T follicular helper cell (primary cell): ENCODE measurements at regions not wholly inside any gene's neighbourhood (a gene's known extent, or its start where the extent isn't known, plus 50 kb on each side); places are given as distances from the start of the nearest gene placed in this dataset.

ENCODE experiments used
- DNase-seq: peaks from one replicate; pipeline ENCODE4 v3.0.0-alpha.2; 2020; ENCODE audit warnings: low read depth

GRCh38 chr13:48761256-48761655, 107.5 kb downstream of the CYSLTR2 start:
- DNase-seq: no peak

- peak; percentile 77 for DNase-seq
These were observed 115.5 kb downstream of the CYSLTR2 start for GRCh38 chr13:48769107-48769704.

- DNase-seq: no peak
These were observed 116.6 kb downstream of the CYSLTR2 start for GRCh38 chr13:48770372-48770771.

GRCh38 chr13:48772908-48773307, 119.2 kb downstream of the CYSLTR2 start:
- DNase-seq: no peak

- no peak for DNase-seq
These were observed 120.0 kb downstream of the CYSLTR2 start for GRCh38 chr13:48773531-48774275.

- DNase-seq: no peak
These were observed 121.6 kb downstream of the CYSLTR2 start for GRCh38 chr13:48775285-48775684.

GRCh38 chr13:48775804-48776203, 122.1 kb downstream of the CYSLTR2 start:
- DNase-seq: no peak

- no peak for DNase-seq
These were observed 122.7 kb downstream of the CYSLTR2 start for GRCh38 chr13:48776401-48776800.

- DNase-seq: no peak
These were observed 124.9 kb downstream of the CYSLTR2 start for GRCh38 chr13:48778610-48779009.

GRCh38 chr13:48780713-48781341, 127.1 kb downstream of the CYSLTR2 start:
- DNase-seq: no peak

GRCh38 chr13:48782429-48782840, 128.7 kb downstream of the CYSLTR2 start:
- DNase-seq: no peak

GRCh38 chr13:48783181-48783630, 129.5 kb downstream of the CYSLTR2 start:
- no peak for DNase-seq

- no peak for DNase-seq
These were observed 130.0 kb downstream of the CYSLTR2 start for GRCh38 chr13:48783695-48784230.

GRCh38 chr13:48784916-48785548, 131.3 kb downstream of the CYSLTR2 start:
- no peak for DNase-seq

GRCh38 chr13:48790199-48790598, 136.5 kb downstream of the CYSLTR2 start:
- DNase-seq: no peak

GRCh38 chr13:48790966-48791365, 137.2 kb downstream of the CYSLTR2 start:
- no peak for DNase-seq

GRCh38 chr13:48797127-48797526, 143.4 kb downstream of the CYSLTR2 start:
- no peak for DNase-seq

GRCh38 chr13:48797761-48798160, 144.0 kb downstream of the CYSLTR2 start:
- DNase-seq: no peak

- no peak for DNase-seq
These were observed 144.5 kb downstream of the CYSLTR2 start for GRCh38 chr13:48798180-48798579.

GRCh38 chr13:48801255-48801654, 147.5 kb downstream of the CYSLTR2 start:
- no peak for DNase-seq

- no peak for DNase-seq
These were observed 151.3 kb downstream of the CYSLTR2 start for GRCh38 chr13:48804821-48805601.

GRCh38 chr13:48806522-48806921, 152.8 kb downstream of the CYSLTR2 start:
- no peak for DNase-seq
